NT2/D1 (cell line): ENCODE measurements at regions not wholly inside any gene's neighbourhood (a gene's known extent, or its start where the extent isn't known, plus 50 kb on each side); places are given as distances from the start of the nearest gene placed in this dataset.

Source experiments
- DNase-seq: peaks from one replicate; pipeline ENCODE4 v3.0.0-alpha.2; 2011; ENCODE audit warnings: low read depth, low spot score
- H3K27me3 ChIP-seq: 2 replicates; pipeline ENCODE4 v1.6.0; 2011; ENCODE audit warnings: mild to moderate bottlenecking; ENCODE audit not compliant: insufficient read length, insufficient read depth
- H3K36me3 ChIP-seq: 2 replicates; pipeline ENCODE4 v1.6.1; 2011; ENCODE audit warnings: mild to moderate bottlenecking, low read length, mixed read lengths; ENCODE audit not compliant: insufficient read depth, insufficient read length
- H3K4me1 ChIP-seq: 2 replicates; pipeline ENCODE4 v1.5.1; 2011; ENCODE audit not compliant: insufficient read depth, insufficient read length
- H3K4me3 ChIP-seq: 2 replicates; pipeline ENCODE4 v1.5.1; 2011; ENCODE audit warnings: low read depth; ENCODE audit not compliant: insufficient read length
- H3K9ac ChIP-seq: 2 replicates; pipeline ENCODE4 v1.6.0; 2011; ENCODE audit warnings: low read depth; ENCODE audit not compliant: insufficient read length
- H3K9me3 ChIP-seq: 2 replicates; pipeline ENCODE4 v1.5.1; 2011; ENCODE audit warnings: mild to moderate bottlenecking, low read length; ENCODE audit not compliant: insufficient read depth
- SUZ12 ChIP-seq: IDR thresholded peaks from 2 replicates; pipeline ENCODE4 v1.6.1; 2011; ENCODE audit not compliant: insufficient read length, insufficient read depth; ENCODE audit errors: extremely low read depth
- YY1 ChIP-seq: IDR thresholded peaks from 2 replicates; pipeline ENCODE4 v1.6.1; 2011; ENCODE audit not compliant: insufficient read length, insufficient read depth
- ZNF274 ChIP-seq: IDR thresholded peaks from 2 replicates; pipeline ENCODE4 v1.6.1; 2011; ENCODE audit warnings: mild to moderate bottlenecking, low read depth, low read length

- no peaks in the 10 kb centered on the region for H3K9me3 ChIP-seq
- H3K9ac ChIP-seq = no peak overlapping the region
- TF ChIP-seq YY1 (no peak), SUZ12 (no peak), ZNF274 (no peak)
- DNase-seq = no peak
- H3K4me1 ChIP-seq = no peaks in the 10 kb centered on the region
- no peaks in the 10 kb centered on the region for H3K36me3 ChIP-seq
- no peaks in the 10 kb centered on the region for H3K27me3 ChIP-seq
- no peak overlapping the region for H3K4me3 ChIP-seq
These were observed 1925.2 kb downstream of the OLFM4 start for GRCh38 chr13:54953786-54954185.

GRCh38 chr13:54958781-54959180 is 1930.2 kb downstream of the OLFM4 start:
- no peaks in the 10 kb centered on the region for H3K36me3 ChIP-seq
- no peak overlapping the region for H3K9ac ChIP-seq
- no peak overlapping the region for H3K4me3 ChIP-seq
- no peaks in the 10 kb centered on the region for H3K9me3 ChIP-seq
- TF ChIP-seq ZNF274 (no peak), YY1 (no peak), SUZ12 (no peak)
- no peak for DNase-seq
- no peaks in the 10 kb centered on the region for H3K4me1 ChIP-seq
- no peaks in the 10 kb centered on the region for H3K27me3 ChIP-seq

DNA sequence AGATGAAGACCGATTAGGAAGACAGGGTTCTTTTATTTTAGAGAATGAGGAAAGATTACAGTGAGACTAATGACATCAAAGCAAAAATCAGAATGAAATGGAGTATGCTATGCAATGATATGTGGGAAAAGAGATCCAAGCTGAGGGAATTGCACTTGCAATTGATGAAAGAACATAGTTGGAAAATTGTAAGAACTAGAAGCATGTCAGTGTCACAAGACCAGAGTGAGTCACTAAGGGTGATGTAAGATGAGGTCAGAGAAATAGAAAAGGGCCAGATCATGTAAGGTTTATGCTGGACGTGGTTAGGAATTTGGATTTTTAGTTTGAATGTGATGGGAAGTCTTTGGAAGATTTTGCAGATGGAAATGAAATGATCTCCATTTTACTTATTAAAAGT is 1937.3 kb downstream of the OLFM4 start:
- Histone ChIP-seq H3K4me3 (no peak overlapping the region), H3K36me3 (no peaks in the 10 kb centered on the region), H3K4me1 (no peaks in the 10 kb centered on the region), H3K9me3 (no peaks in the 10 kb centered on the region), H3K27me3 (no peaks in the 10 kb centered on the region), H3K9ac (no peak overlapping the region)
- DNase-seq = no peak
- TF ChIP-seq YY1 = no peak
- TF ChIP-seq ZNF274 = no peak

- no peak for DNase-seq
- no peaks in the 10 kb centered on the region for H3K27me3 ChIP-seq
These were observed 1944.2 kb downstream of the OLFM4 start for GRCh38 chr13:54972838-54973237.

GRCh38 chr13:54975676-54976075 is 1947.1 kb downstream of the OLFM4 start:
- Histone ChIP-seq H3K27me3 (no peaks in the 10 kb centered on the region), H3K4me1 (no peaks in the 10 kb centered on the region), H3K36me3 (no peaks in the 10 kb centered on the region), H3K4me3 (no peak overlapping the region), H3K9ac (no peak overlapping the region), H3K9me3 (no peaks in the 10 kb centered on the region)
- TF ChIP-seq ZNF274 (no peak), YY1 (no peak), SUZ12 (no peak)
- no peak for DNase-seq

More at GRCh38 chr13:54972838-54973237, 1944.2 kb downstream of the OLFM4 start:
- Histone ChIP-seq H3K9me3 (no peaks in the 10 kb centered on the region), H3K36me3 (no peaks in the 10 kb centered on the region), H3K4me1 (no peaks in the 10 kb centered on the region), H3K9ac (no peak overlapping the region), H3K4me3 (no peak overlapping the region)
- TF ChIP-seq SUZ12 = no peak
- TF ChIP-seq YY1 = no peak
- no peak for TF ChIP-seq ZNF274

GRCh38 chr13:54980651-54981050 is 1952.0 kb downstream of the OLFM4 start:
- Histone ChIP-seq H3K4me1 (no peaks in the 10 kb centered on the region), H3K9ac (no peak overlapping the region), H3K36me3 (no peaks in the 10 kb centered on the region), H3K27me3 (no peaks in the 10 kb centered on the region), H3K9me3 (no peaks in the 10 kb centered on the region), H3K4me3 (no peak overlapping the region)
- DNase-seq = no peak
- TF ChIP-seq SUZ12 (no peak), ZNF274 (no peak), YY1 (no peak)

GRCh38 chr13:54989418-54989817 is 1960.8 kb downstream of the OLFM4 start:
- H3K9me3 ChIP-seq = no peaks in the 10 kb centered on the region
- no peaks in the 10 kb centered on the region for H3K27me3 ChIP-seq
- no peak for DNase-seq
- H3K4me1 ChIP-seq = no peaks in the 10 kb centered on the region
- TF ChIP-seq YY1 (no peak), SUZ12 (no peak), ZNF274 (no peak)
- no peak overlapping the region for H3K4me3 ChIP-seq
- no peaks in the 10 kb centered on the region for H3K36me3 ChIP-seq
- H3K9ac ChIP-seq = no peak overlapping the region

- TF ChIP-seq YY1 (no peak), SUZ12 (no peak), ZNF274 (no peak)
- Histone ChIP-seq H3K36me3 (no peaks in the 10 kb centered on the region), H3K27me3 (no peaks in the 10 kb centered on the region), H3K9ac (no peak overlapping the region), H3K9me3 (no peaks in the 10 kb centered on the region; the same call in 1 of the 2 replicates), H3K4me1 (no peaks in the 10 kb centered on the region), H3K4me3 (no peak overlapping the region)
- no peak for DNase-seq
These were observed 1970.8 kb downstream of the OLFM4 start for GRCh38 chr13:54999399-54999907.
